CD14-positive monocyte (primary cell): ENCODE measurements at regions not wholly inside any gene's neighbourhood (a gene's known extent, or its start where the extent isn't known, plus 50 kb on each side); places are given as distances from the start of the nearest gene placed in this dataset.

Experiments
- DNase-seq, 3 donors: peaks; one replicate each; pipeline ENCODE4 v3.0.0-alpha.2; 2011 to 2022
- H2AFZ ChIP-seq: 2 replicates; pipeline ENCODE4 v1.6.0; 2012; ENCODE audit warnings: mild to moderate bottlenecking, low read depth, low read length, inconsistent platforms; ENCODE audit not compliant: insufficient read depth, poor library complexity, severe bottlenecking
- H3K27ac ChIP-seq, 2 donors: 1 replicate in 1 of 2; 2 replicates in 1 of 2; pipeline ENCODE4 v1.5.1; 2012 to 2013; ENCODE audit warnings: low read length in 2 of 2, control low read depth in 1 of 2, inconsistent platforms in 1 of 2, low read depth in 1 of 2, mild to moderate bottlenecking in 1 of 2
- H3K27me3 ChIP-seq, 2 donors: one replicate each; pipeline versions ENCODE4 v1.6.0 to v1.6.1; 2011 to 2013; ENCODE audit warnings: low read length in 2 of 2; ENCODE audit not compliant: control insufficient read depth in 2 of 2, insufficient read depth in 2 of 2
- H3K36me3 ChIP-seq, 2 donors: replicated peaks in 1 of 2; 1 replicate in 1 of 2; 2 replicates in 1 of 2; pipeline versions ENCODE4 v1.5.1 to v1.6.1; 2012 to 2013; ENCODE audit warnings: low read length in 2 of 2, control low read depth in 1 of 2, inconsistent platforms in 1 of 2, mild to moderate bottlenecking in 1 of 2; ENCODE audit not compliant: insufficient read depth in 2 of 2, control insufficient read depth in 1 of 2
- H3K4me1 ChIP-seq, 2 donors: 1 replicate in 1 of 2; 2 replicates in 1 of 2; pipeline versions ENCODE4 v1.5.1 to v1.6.1; 2012 to 2013; ENCODE audit warnings: low read length in 2 of 2, control low read depth in 1 of 2, inconsistent platforms in 1 of 2, mild to moderate bottlenecking in 1 of 2, moderate library complexity in 1 of 2; ENCODE audit not compliant: insufficient read depth in 2 of 2, control insufficient read depth in 1 of 2
- H3K4me2 ChIP-seq: replicated peaks from 2 replicates; pipeline ENCODE3; 2012; ENCODE audit warnings: low read length, moderate library complexity, mild to moderate bottlenecking; ENCODE audit not compliant: poor library complexity, severe bottlenecking; ENCODE audit errors: extremely low read depth
- H3K4me3 ChIP-seq, 3 experiments: fragments of 200-600 bp in 1 of 3; sonication (generic) in 1 of 3; replicated peaks in 1 of 3; 1 replicate in 2 of 3; 2 replicates in 1 of 3; pipeline ENCODE4 v1.5.1; 2011 to 2013; ENCODE audit warnings: low read length in 3 of 3, mild to moderate bottlenecking in 3 of 3, control low read depth in 2 of 3, low read depth in 2 of 3, inconsistent platforms in 1 of 3, moderate library complexity in 1 of 3
- H3K79me2 ChIP-seq: 2 replicates; pipeline ENCODE4 v1.6.0; 2012; ENCODE audit warnings: mild to moderate bottlenecking, control low read depth, inconsistent platforms, low read length, moderate library complexity; ENCODE audit not compliant: insufficient read depth
- H3K9ac ChIP-seq: 2 replicates; pipeline ENCODE4 v1.6.0; 2017; ENCODE audit warnings: low read length, mild to moderate bottlenecking; ENCODE audit not compliant: insufficient read depth, poor library complexity, severe bottlenecking
- H3K9me3 ChIP-seq, 2 donors: replicated peaks in 1 of 2; 1 replicate in 1 of 2; 2 replicates in 1 of 2; pipeline versions ENCODE4 v1.5.1 to v1.6.1; 2012 to 2013; ENCODE audit warnings: low read length in 2 of 2, control low read depth in 1 of 2; ENCODE audit not compliant: control insufficient read depth in 1 of 2, insufficient read depth in 1 of 2
- H4K20me1 ChIP-seq: 2 replicates; pipeline ENCODE4 v1.6.0; 2012; ENCODE audit warnings: mild to moderate bottlenecking, low read length, control low read depth, moderate library complexity; ENCODE audit not compliant: insufficient read depth
- H3K27ac Mint-ChIP-seq, 7 donors: one replicate each; pipeline ENCODE4 v1.8.0; 2020; ENCODE audit warnings: mild to moderate bottlenecking in 7 of 7, mixed read lengths in 7 of 7, moderate library complexity in 6 of 7, inconsistent platforms in 2 of 7
- H3K27me3 Mint-ChIP-seq, 3 donors: one replicate each; pipeline ENCODE4 v1.8.0; 2021 to 2022; ENCODE audit warnings: low read depth in 3 of 3, mild to moderate bottlenecking in 3 of 3, mixed read lengths in 3 of 3, moderate library complexity in 3 of 3, inconsistent platforms in 1 of 3
- H3K36me3 Mint-ChIP-seq, 2 donors: one replicate each; pipeline ENCODE4 v1.8.0; 2020; ENCODE audit warnings: mixed read lengths in 2 of 2, inconsistent platforms in 1 of 2, mild to moderate bottlenecking in 1 of 2
- H3K4me1 Mint-ChIP-seq: one replicate; pipeline ENCODE4 v1.8.0; 2020; ENCODE audit warnings: mild to moderate bottlenecking, mixed read lengths
- H3K4me3 Mint-ChIP-seq, 2 donors: one replicate each; pipeline ENCODE4 v1.8.0; 2020; ENCODE audit warnings: mild to moderate bottlenecking in 2 of 2, mixed read lengths in 2 of 2, moderate library complexity in 1 of 2
- H3K9me3 Mint-ChIP-seq, 7 donors: one replicate each; pipeline ENCODE4 v1.8.0; 2020 to 2022; ENCODE audit warnings: mixed read lengths in 7 of 7, mild to moderate bottlenecking in 6 of 7, moderate library complexity in 6 of 7, inconsistent platforms in 2 of 7
- CTCF ChIP-seq: fragments of 200-600 bp; IDR thresholded peaks from one replicate; pipeline ENCODE4 v1.8.0; 2022; ENCODE audit warnings: antibody characterized with exemption, mild to moderate bottlenecking
- WGBS: methylation state at CpG from one replicate; pipeline ENCODE4 v1.1.5; 2013; ENCODE audit warnings: missing lambda C conversion rate; ENCODE audit not compliant: insufficient coverage; 5-methylcytosine and 5-hydroxymethylcytosine counted together
- intact Hi-C, 2 donors: fragments of 100-400 bp; cut with micrococcal nuclease; formaldehyde crosslinking; loops; one replicate each; pipeline versions ENCODE4 v1.15.0 to v1.15.1; 2023

- H3K79me2 ChIP-seq, result no peaks in the 10 kb centered on the region
- no peak overlapping the region for H3K4me3 ChIP-seq
- Mint-ChIP-seq H3K27ac (peak overlapping the region in 1 of 7 donors; percentile 18), H3K4me3 (no peak overlapping the region), H3K9me3 (no peaks in the 10 kb centered on the region), H3K27me3 (peaks cover 7 to 22% (median 16%) of the 10 kb centered on the region in 3 donors), H3K4me1 (no peaks in the 10 kb centered on the region), H3K36me3 (no peaks in the 10 kb centered on the region)
- WGBS, result no CpG with 5 or more reads among the region's 3 CpGs
- no peak overlapping the region for H3K9ac ChIP-seq
- no peak for DNase-seq
- no peaks in the 10 kb centered on the region for H3K9me3 ChIP-seq
- no peak overlapping the region for H2AFZ ChIP-seq
- H4K20me1 ChIP-seq, result no peaks in the 10 kb centered on the region
- no peak overlapping the region for H3K27ac ChIP-seq
- H3K4me2 ChIP-seq, result no peak overlapping the region
- H3K4me1 ChIP-seq, result no peaks in the 10 kb centered on the region
- H3K27me3 ChIP-seq, result peaks cover 6 to 9% of the 10 kb centered on the region in 2 donors
- no peaks in the 10 kb centered on the region for H3K36me3 ChIP-seq
- no peak for TF ChIP-seq CTCF
- intact Hi-C loops, result no loop called here
Measured at GRCh38 chr21:38134084-38134873, 122.5 kb upstream of the KCNJ15 start.

GRCh38 chr21:38136201-38136600 lies 120.6 kb upstream of the KCNJ15 start:
- Mint-ChIP-seq H3K4me3 (no peak overlapping the region), H3K4me1 (peaks cover 3% of the 10 kb centered on the region), H3K9me3 (no peaks in the 10 kb centered on the region), H3K27ac (peak overlapping the region in 1 of 7 donors; percentile 15), H3K36me3 (no peaks in the 10 kb centered on the region), H3K27me3 (peaks cover 8 to 17% (median 11%) of the 10 kb centered on the region in 3 donors)
- Histone ChIP-seq H3K36me3 (no peaks in the 10 kb centered on the region), H3K9ac (no peak overlapping the region), H3K4me1 (no peaks in the 10 kb centered on the region), H3K27me3 (peaks cover 4 to 9% of the 10 kb centered on the region in 2 donors), H3K4me2 (no peak overlapping the region), H3K27ac (no peak overlapping the region), H3K9me3 (no peaks in the 10 kb centered on the region), H2AFZ (no peak overlapping the region), H4K20me1 (no peaks in the 10 kb centered on the region), H3K79me2 (no peaks in the 10 kb centered on the region), H3K4me3 (no peak overlapping the region)
- TF ChIP-seq CTCF, result no peak
- DNase-seq, result no peak
- intact Hi-C loops, result no loop called here
